Body of pancreas (tissue), 4 donors: ENCODE measurements at regions not wholly inside any gene's neighbourhood (a gene's known extent, or its start where the extent isn't known, plus 50 kb on each side); places are given as distances from the start of the nearest gene placed in this dataset.

Experiments
- CTCF ChIP-seq, 7 experiments: fragments of 450-650 bp in 4 of 7; fragments of 200-600 bp in 3 of 7; sonication (generic) in 3 of 7; IDR thresholded peaks; one replicate each; pipeline ENCODE4 v1.5.1; 2016 to 2019; ENCODE audit warnings: antibody characterized with exemption in 7 of 7
- POLR2A ChIP-seq, 3 donors: fragments of 450-650 bp; IDR thresholded peaks; one replicate each; pipeline ENCODE4 v1.6.1; 2016; ENCODE audit warnings: antibody characterized with exemption in 3 of 3, mild to moderate bottlenecking in 2 of 3

DNA sequence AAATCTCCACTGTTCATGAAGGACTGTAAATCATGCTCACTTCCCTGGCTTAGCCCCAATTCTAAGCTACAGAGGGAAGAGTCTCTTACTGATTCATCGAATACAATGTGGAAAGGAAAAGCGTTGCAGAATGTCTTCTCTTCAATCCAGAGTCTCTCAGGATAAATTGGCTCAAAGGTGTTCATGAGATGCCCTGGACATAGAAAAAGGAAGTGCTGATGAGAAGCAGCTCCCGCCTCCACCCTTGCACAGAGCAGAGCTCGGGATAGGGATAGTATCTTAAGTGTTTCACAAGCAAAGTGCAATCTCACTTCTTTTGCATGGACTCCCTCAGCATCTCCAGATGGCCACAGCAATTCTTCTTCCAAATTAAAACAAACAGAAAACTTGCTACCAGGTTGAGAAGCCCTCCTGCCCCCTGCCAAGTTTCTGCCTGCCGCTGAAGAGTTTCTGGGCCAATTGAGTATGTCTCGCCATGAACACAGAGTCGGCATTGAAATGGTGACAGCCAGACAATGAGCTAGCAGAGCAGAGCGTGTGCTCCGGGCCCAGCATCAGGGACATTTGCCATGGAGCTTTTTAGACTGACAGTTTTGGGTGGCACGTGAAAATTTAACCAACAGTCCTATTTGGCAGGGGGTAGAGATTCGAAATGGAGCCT is 85.7 kb downstream of the C13orf42 start:
- TF ChIP-seq CTCF (IDR thresholded peaks at IDR 0.05) (no peak), POLR2A (IDR thresholded peaks at IDR 0.05) (no peak)
